ENCODE measurements at regions not wholly inside any gene's neighbourhood (a gene's known extent, or its start where the extent isn't known, plus 50 kb on each side); places are given as distances from the start of the nearest gene placed in this dataset.
"Not testable (repeated sequence)": the region's sequence is repeated elsewhere in the genome, so short reads cannot be mapped to it uniquely, and the experiment has no call there.

- DNase-seq (ENCODE audit: low spot score): not testable (repeated sequence)
Measured at GRCh38 chr7:138220321-138220720, 144.1 kb downstream of the AKR1D1 start.

GRCh38 chr7:138221388-138221787 is 145.1 kb downstream of the AKR1D1 start:
- DNase-seq (ENCODE audit: low spot score): not testable (repeated sequence)

DNA sequence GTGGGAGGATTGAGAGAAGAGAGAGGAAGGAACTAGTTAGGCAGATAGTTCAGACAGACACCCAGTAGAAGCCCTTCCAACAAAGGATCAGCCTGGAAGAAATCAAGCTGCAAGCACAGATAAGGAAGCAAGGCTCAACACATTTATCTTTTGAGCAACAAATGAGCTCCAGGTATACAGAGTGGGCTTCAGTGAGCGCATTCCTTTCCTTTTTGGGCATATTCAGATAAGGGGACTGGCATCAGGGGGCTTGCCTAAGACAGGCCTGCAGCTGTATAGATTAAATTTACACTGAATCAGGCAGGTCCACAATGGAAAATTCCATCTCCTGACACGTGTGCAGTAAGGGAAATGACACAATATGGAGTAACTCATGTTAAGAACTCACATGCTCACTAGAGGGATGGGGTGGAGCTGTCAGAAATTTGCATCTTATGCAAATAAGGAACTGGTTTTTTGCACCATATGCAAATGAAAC is 147.2 kb downstream of the AKR1D1 start:
- no peak for DNase-seq (ENCODE audit: low spot score)

DNA sequence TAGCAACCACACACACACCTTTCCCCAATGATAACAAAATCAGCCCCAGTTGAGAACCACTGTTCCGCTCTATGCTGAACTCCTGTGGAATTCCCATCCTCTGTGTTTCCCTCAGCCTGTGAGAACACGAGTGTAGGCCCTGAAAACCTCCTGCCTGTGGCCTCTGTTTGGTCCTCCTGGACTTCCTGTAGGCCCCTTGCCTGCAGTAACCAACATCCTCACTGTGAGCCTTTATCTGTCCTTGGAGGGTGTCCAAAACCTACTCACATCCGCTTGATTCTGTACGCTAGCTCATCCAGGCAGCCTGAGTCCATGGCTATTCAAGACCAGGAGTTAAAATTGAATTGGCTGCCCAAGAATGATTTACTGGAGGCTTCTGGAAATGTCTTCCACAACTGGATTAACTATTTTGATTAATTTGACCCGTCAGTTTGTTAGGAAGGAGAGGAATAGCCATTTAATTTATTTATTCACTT is 149.8 kb downstream of the AKR1D1 start:
- DNase-seq (ENCODE audit: low spot score): no peak

DNA sequence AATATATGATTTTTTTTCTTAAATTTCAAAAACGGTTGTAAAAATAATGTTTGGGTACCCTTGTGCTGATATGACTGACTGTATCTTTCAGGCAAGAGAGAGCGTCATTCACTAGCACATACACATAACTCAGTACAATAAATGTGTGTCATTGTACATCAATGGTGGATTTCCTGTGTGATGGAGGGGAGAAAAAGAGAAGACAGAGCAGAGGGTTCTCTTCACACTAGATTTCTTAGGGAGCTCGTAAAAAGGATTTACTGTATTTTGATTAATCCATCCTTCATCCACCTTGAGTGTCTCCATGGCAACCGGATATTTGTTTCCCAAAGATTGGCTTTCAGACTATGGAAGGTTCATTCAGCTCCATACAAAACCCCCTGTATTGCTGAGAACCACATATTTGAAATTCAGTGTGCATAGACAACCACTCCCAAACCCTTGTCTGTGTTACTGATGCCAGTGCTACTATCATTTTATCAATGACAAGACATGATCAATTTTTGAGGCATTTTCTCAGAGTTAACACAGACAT is 150.6 kb downstream of the AKR1D1 start:
- no peak for DNase-seq (ENCODE audit: low spot score)

- no peak for DNase-seq (ENCODE audit: low spot score)
Measured at GRCh38 chr7:138228119-138228518, 151.9 kb downstream of the AKR1D1 start.

DNA sequence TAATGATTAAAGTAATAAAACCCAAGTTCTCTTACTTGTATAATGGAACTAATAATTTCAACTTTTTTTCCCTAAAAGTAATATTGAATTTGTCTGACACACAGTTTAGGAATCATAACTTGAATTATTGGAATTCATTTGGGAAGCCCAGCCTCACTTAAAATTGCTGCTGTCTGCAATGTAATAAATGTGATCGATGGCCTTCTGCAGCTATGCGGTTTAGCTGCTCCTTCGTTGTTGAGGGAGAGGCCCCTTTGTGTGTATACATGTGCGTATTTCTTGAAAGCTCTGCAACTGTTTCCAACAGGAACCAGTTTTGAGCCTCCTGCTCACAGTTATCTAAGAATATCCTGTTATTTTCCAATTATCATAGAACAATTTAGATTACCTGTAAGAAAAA is 152.5 kb downstream of the AKR1D1 start:
- no peak for DNase-seq (ENCODE audit: low spot score)

- no peak for DNase-seq (ENCODE audit: low spot score)
Measured at GRCh38 chr7:138233189-138233588, 156.9 kb downstream of the AKR1D1 start.

GRCh38 chr7:138235207-138235606 is 158.9 kb downstream of the AKR1D1 start:
- no peak for DNase-seq (ENCODE audit: low spot score)

- no peak for DNase-seq (ENCODE audit: low spot score)
Measured at GRCh38 chr7:138237995-138238394, 161.7 kb downstream of the AKR1D1 start.

DNA sequence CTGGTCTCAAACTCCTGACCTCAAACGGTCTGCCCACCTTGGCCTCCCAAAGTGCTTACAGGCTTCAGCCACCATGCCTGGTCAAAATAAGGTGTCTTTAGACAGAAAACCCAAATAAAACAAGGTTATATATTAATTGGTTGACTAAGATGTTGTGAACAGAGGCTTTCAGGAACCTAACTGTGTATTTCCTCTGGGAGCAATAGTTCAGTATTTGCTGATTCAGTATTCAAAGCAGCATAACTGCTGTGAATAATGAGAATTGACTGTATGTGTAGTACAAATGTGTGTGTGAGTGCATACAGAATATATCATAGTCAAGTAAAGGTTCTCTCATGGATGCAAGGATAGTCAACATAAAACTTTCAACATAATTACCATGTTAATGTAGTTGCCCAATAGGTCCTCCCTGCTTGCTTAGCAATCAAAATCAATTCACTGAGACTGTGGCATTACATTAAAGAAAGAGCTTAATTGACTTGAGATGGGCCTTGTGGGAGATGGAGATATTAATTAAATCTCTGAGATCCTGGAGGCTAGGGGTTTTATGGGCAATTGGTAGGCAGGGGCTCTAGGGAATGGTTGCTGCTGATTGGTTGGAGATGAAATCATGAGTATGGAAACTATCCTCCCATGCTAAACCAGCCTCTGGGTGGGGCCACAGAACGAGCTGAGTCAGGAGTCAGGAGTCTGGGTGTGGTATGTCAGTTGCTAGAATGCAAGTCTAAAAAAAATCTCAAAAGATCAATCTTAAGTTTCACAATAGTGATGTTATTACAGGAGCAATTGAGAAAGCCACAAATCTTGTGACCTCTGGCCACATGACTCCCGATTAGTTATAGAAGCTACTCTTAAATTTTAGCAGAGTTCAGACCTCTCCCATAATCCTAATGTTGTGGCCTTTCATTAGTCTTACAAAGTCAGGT is 162.7 kb downstream of the AKR1D1 start:
- no peak for DNase-seq (ENCODE audit: low spot score)

DNA sequence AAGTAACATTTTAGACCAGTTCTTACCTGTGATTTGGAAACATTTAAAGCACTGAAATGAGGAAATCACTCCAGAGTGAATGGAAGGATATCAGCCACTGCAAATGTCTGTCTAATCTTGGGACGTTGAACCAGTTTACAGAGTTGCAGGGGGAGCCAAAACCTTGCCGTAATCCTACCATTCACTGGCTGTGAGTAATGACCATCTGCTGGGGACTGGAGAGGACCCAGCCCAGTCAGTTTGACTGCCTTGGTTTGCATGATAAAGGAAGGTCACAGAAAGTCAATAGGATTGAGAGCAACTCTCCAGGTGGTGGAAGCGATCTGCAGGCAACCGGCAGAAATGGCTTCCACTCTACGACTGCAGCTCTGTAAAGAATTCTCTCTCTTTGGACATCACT is 167.2 kb downstream of the AKR1D1 start:
- no peak for DNase-seq (ENCODE audit: low spot score)

DNA sequence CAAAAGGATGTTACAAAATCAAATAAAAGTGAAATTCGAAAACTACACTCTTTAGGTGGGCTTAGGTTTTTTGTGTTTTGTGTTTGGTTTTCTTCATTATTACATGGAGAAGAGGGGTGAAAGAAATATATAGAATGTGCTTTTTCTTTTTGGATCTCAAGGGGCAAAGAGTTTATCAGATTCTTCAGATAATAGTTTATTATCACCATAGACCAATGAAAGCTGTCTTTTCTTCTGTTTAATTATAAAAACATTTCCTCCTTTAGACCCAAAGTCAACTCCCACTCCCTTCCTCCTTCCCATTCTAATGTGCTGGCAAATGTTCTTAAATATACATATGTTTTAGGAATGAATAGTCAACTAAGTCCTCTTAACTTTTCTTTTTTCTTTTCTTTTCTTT is 167.6 kb downstream of the AKR1D1 start:
- DNase-seq (ENCODE audit: low spot score): no peak

GRCh38 chr7:138244606-138245005 is 168.3 kb downstream of the AKR1D1 start:
- DNase-seq (ENCODE audit: low spot score): no peak

GRCh38 chr7:138245216-138245615 is 169.0 kb downstream of the AKR1D1 start:
- DNase-seq (ENCODE audit: low spot score): no peak

DNA sequence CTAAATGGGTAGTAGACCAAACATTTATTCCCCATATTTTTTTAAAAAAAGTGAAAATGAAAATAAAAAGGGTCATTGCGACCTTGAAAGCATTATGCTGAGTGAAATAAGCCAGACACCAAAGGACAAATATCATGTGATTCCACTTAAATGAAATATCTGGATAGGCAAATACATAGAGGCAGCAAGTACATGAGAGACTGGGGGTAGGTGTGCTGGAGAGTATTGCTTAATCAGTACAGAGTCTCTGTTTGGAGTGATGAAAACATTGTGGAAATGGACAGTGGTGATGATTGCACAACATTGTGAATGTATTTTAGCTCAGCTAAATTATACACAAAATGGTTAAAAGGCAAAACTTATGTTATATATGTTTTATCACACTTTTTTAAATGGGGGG is 169.4 kb downstream of the AKR1D1 start:
- DNase-seq (ENCODE audit: low spot score): no peak

GRCh38 chr7:138246428-138246827 is 170.2 kb downstream of the AKR1D1 start:
- DNase-seq (ENCODE audit: low spot score): no peak

GRCh38 chr7:138247081-138247480 is 170.8 kb downstream of the AKR1D1 start:
- DNase-seq (ENCODE audit: low spot score): no peak

DNA sequence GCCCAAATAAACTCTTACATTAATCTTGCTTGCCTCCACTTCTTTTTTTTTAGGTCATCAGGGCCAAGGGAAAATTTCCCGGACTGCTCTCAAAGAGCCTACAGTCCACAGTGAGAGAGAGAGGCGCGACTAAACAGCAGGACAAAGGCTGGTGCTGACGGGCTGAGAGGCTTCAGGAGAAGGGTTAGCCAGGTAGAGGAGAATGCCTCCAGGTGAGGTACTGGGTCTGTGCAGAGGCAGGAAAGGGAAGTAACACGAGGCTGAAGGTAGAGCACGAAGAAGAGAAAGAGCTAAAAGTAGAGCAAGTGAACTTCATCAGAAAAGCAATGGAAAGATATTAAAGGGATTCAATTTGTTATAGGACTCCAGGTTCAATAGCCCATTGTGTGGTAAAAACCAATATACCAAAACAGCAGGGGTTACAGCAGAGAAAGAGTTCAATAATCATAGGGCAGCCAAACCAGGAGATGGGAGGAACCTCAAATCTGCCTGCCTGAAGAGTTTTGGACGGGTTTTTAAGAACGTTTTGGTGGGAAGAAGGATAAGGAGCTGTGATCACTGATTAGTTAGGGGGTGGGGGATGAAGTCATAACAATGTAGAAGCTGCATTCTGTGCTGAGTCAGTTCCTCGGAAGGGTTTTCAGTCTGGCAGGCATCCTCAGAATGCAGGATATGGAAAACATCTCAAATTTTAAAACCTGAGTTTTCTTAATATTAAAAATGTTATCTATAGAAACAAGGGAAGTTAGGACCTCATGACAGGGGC is 171.5 kb downstream of the AKR1D1 start:
- DNase-seq (ENCODE audit: low spot score): no peak

DNA sequence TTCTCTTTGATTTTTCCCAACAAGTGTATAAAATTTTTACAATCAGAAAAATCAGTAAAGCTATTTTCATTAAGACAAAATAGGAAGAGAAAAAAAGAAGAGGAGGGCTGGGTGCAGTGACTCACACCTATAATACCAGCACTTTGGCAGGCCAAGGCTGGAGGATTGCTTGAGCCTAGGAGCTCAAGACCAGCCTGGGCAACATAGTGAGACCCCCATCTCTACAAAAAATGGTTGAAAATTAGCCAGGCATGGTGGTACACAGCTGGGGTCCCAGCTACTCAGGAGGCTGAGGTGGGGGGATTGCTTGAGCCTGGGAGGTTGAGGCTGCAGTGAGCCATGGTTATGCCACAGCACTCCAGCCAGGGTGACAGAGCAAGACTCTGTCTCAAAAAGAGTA is 172.3 kb downstream of the AKR1D1 start:
- no peak for DNase-seq (ENCODE audit: low spot score)

DNA sequence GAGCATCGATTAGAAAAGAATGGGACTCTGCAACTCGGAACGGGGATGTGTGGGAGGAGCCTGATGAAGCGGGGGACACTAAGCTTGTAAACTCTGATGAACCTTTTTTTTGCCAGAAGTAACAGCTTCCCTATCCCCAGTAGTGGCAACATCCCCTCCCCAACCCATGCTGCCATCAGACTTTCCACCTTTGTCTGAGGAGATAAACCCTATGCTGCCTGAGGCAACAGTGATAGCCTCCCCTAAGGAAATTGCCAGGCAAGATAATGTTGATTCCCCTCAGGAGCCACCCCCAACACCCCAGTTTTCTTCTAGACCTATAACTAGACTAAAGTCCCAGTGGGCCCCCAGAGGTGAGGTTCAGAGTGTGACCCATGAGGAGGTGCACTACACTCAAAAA is 173.7 kb downstream of the AKR1D1 start:
- no peak for DNase-seq (ENCODE audit: low spot score)

- DNase-seq (ENCODE audit: low spot score): not testable (repeated sequence)
Measured at GRCh38 chr7:138252666-138253065, 176.4 kb downstream of the AKR1D1 start.

DNA sequence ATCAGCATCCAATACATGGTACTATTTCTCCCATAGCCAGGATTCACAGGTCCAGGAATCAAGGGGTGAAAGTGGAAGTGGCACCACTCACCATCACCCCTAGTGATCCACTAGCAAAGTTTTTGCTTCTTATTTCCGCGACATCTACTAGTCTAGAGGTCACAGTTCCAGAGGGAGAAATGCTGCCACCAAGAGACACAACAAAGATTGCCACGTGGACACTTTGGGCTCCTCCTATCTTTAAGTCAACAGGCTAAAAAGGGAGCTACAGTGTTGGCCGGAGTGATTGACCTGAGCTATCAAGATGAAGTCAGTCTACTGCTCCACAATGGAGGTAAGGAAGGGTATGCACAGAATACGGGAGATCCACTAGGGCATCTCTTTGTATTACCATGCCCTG is 178.2 kb downstream of the AKR1D1 start:
- DNase-seq (ENCODE audit: low spot score): no peak
